Naive B cell (primary cell): ENCODE measurements at regions not wholly inside any gene's neighbourhood (a gene's known extent, or its start where the extent isn't known, plus 50 kb on each side); places are given as distances from the start of the nearest gene placed in this dataset.
A peak's percentile ranks its signal among the peaks of the same experiment; 100 is the strongest.

Source experiments
- ATAC-seq, 2 donors: fragments of 150-1000 bp; cut with Tn5 transposase; 2 replicates each; pipeline ENCODE4 v1.10.0; 2021; ENCODE audit warnings: low read depth in 2 of 2, mild to moderate bottlenecking in 2 of 2, moderate library complexity in 2 of 2
- DNase-seq: peaks from one replicate; pipeline ENCODE4 v3.0.0; 2022
- H3K27ac Mint-ChIP-seq, 6 donors: one replicate each; pipeline ENCODE4 v1.8.0; 2020 to 2022; ENCODE audit warnings: mild to moderate bottlenecking in 6 of 6, mixed read lengths in 6 of 6, moderate library complexity in 5 of 6, inconsistent platforms in 2 of 6
- H3K27me3 Mint-ChIP-seq, 3 donors: one replicate each; pipeline ENCODE4 v1.8.0; 2021 to 2022; ENCODE audit warnings: mixed read lengths in 3 of 3, mild to moderate bottlenecking in 1 of 3
- H3K36me3 Mint-ChIP-seq, 2 donors: one replicate each; pipeline ENCODE4 v1.8.0; 2020 to 2022; ENCODE audit warnings: mixed read lengths in 2 of 2, inconsistent platforms in 1 of 2, mild to moderate bottlenecking in 1 of 2
- H3K4me1 Mint-ChIP-seq, 3 donors: one replicate each; pipeline ENCODE4 v1.8.0; 2020 to 2022; ENCODE audit warnings: mixed read lengths in 3 of 3, inconsistent platforms in 1 of 3, mild to moderate bottlenecking in 1 of 3, moderate library complexity in 1 of 3
- H3K4me3 Mint-ChIP-seq, 8 donors: one replicate each; pipeline ENCODE4 v1.8.0; 2020 to 2022; ENCODE audit warnings: mild to moderate bottlenecking in 8 of 8, mixed read lengths in 8 of 8, moderate library complexity in 8 of 8, inconsistent platforms in 2 of 8
- H3K9me3 Mint-ChIP-seq, 7 donors: one replicate each; pipeline ENCODE4 v1.8.0; 2020 to 2022; ENCODE audit warnings: mixed read lengths in 7 of 7, mild to moderate bottlenecking in 5 of 7, inconsistent platforms in 2 of 7, moderate library complexity in 1 of 7

- DNase-seq, result no peak
- ATAC-seq, result no peak
- H3K4me1 Mint-ChIP-seq, result no peaks in the 10 kb centered on the region
- H3K27ac Mint-ChIP-seq, result no peak overlapping the region
- H3K9me3 Mint-ChIP-seq, result peaks cover 5 to 9% (median 7%) of the 10 kb centered on the region in 7 donors
- no peak overlapping the region for H3K4me3 Mint-ChIP-seq
- no peaks in the 10 kb centered on the region for H3K36me3 Mint-ChIP-seq
- H3K27me3 Mint-ChIP-seq, result no peaks in the 10 kb centered on the region
These were observed 355.0 kb downstream of the CDH10 start for GRCh38 chr5:24289582-24290335.

GRCh38 chr5:24290536-24290935 lies 354.2 kb downstream of the CDH10 start:
- Mint-ChIP-seq H3K9me3 (peaks cover 5 to 11% (median 6%) of the 10 kb centered on the region in 7 donors), H3K36me3 (no peaks in the 10 kb centered on the region), H3K27me3 (no peaks in the 10 kb centered on the region), H3K4me3 (no peak overlapping the region), H3K4me1 (no peaks in the 10 kb centered on the region), H3K27ac (no peak overlapping the region)
- no peak for ATAC-seq
- no peak for DNase-seq

- H3K27me3 Mint-ChIP-seq, result no peaks in the 10 kb centered on the region
These were observed 352.9 kb downstream of the CDH10 start for GRCh38 chr5:24291916-24292315.

GRCh38 chr5:24294333-24294732 lies 350.4 kb downstream of the CDH10 start:
- H3K4me3 Mint-ChIP-seq, result no peak overlapping the region

More at GRCh38 chr5:24291916-24292315, 352.9 kb downstream of the CDH10 start:
- Mint-ChIP-seq H3K4me3 (no peak overlapping the region), H3K27ac (no peak overlapping the region), H3K4me1 (no peaks in the 10 kb centered on the region), H3K36me3 (no peaks in the 10 kb centered on the region), H3K9me3 (peaks cover 2 to 19% (median 5%) of the 10 kb centered on the region in 7 donors)
- DNase-seq, result no peak
- no peak for ATAC-seq

GRCh38 chr5:24314106-24314505 lies 330.7 kb downstream of the CDH10 start:
- Mint-ChIP-seq H3K36me3 (peaks cover 0 to 4% of the 10 kb centered on the region in 2 donors), H3K9me3 (peaks cover 8 to 42% (median 14%) of the 10 kb centered on the region in 7 donors), H3K4me1 (no peaks in the 10 kb centered on the region), H3K4me3 (no peak overlapping the region), H3K27me3 (no peaks in the 10 kb centered on the region), H3K27ac (no peak overlapping the region)
- DNase-seq (no peak), ATAC-seq (no peak)

More at GRCh38 chr5:24294333-24294732, 350.4 kb downstream of the CDH10 start:
- Mint-ChIP-seq H3K27me3 (no peaks in the 10 kb centered on the region), H3K9me3 (peaks cover 0 to 34% (median 9%) of the 10 kb centered on the region in 7 donors), H3K27ac (no peak overlapping the region), H3K4me1 (no peaks in the 10 kb centered on the region), H3K36me3 (no peaks in the 10 kb centered on the region)
- ATAC-seq (no peak), DNase-seq (no peak)

- Mint-ChIP-seq H3K27ac (peak overlapping the region in 1 of 6 donors; percentile 53), H3K9me3 (peaks cover 0 to 13% (median 7%) of the 10 kb centered on the region in 7 donors), H3K4me1 (no peaks in the 10 kb centered on the region), H3K27me3 (no peaks in the 10 kb centered on the region), H3K36me3 (no peaks in the 10 kb centered on the region), H3K4me3 (no peak overlapping the region)
- ATAC-seq (no peak), DNase-seq (no peak)
These were observed 324.1 kb downstream of the CDH10 start for GRCh38 chr5:24320643-24321042.

- H3K4me1 Mint-ChIP-seq, result no peaks in the 10 kb centered on the region
- no peak for ATAC-seq
- H3K36me3 Mint-ChIP-seq, result no peaks in the 10 kb centered on the region
- H3K27ac Mint-ChIP-seq, result peak overlapping the region in 1 of 6 donors; percentile 36
- peaks cover 0 to 12% (median 1%) of the 10 kb centered on the region in 7 donors for H3K9me3 Mint-ChIP-seq
- no peak overlapping the region for H3K4me3 Mint-ChIP-seq
- no peak for DNase-seq
- H3K27me3 Mint-ChIP-seq, result no peaks in the 10 kb centered on the region
These were observed 319.4 kb downstream of the CDH10 start for GRCh38 chr5:24325306-24325832.

- Mint-ChIP-seq H3K4me1 (no peaks in the 10 kb centered on the region), H3K4me3 (no peak overlapping the region), H3K27me3 (no peaks in the 10 kb centered on the region), H3K9me3 (peaks cover 1 to 13% (median 8%) of the 10 kb centered on the region in 7 donors), H3K27ac (no peak overlapping the region), H3K36me3 (no peaks in the 10 kb centered on the region)
- DNase-seq (no peak), ATAC-seq (no peak)
These were observed 313.2 kb downstream of the CDH10 start for GRCh38 chr5:24331531-24331930.

GRCh38 chr5:24347158-24347557 lies 297.6 kb downstream of the CDH10 start:
- no peak overlapping the region for H3K4me3 Mint-ChIP-seq
- no peaks in the 10 kb centered on the region for H3K36me3 Mint-ChIP-seq
- DNase-seq (no peak), ATAC-seq (no peak)
- H3K27me3 Mint-ChIP-seq, result no peaks in the 10 kb centered on the region
- H3K27ac Mint-ChIP-seq, result no peak overlapping the region
- H3K9me3 Mint-ChIP-seq, result peaks cover 0 to 9% (median 0%) of the 10 kb centered on the region in 7 donors
- H3K4me1 Mint-ChIP-seq, result no peaks in the 10 kb centered on the region

- Mint-ChIP-seq H3K27ac (no peak overlapping the region), H3K4me3 (no peak overlapping the region), H3K27me3 (no peaks in the 10 kb centered on the region), H3K4me1 (no peaks in the 10 kb centered on the region), H3K9me3 (peaks cover 0 to 11% (median 5%) of the 10 kb centered on the region in 7 donors), H3K36me3 (no peaks in the 10 kb centered on the region)
- ATAC-seq (no peak), DNase-seq (no peak)
These were observed 293.5 kb downstream of the CDH10 start for GRCh38 chr5:24351285-24351684.

- H3K4me1 Mint-ChIP-seq, result no peaks in the 10 kb centered on the region
These were observed 291.8 kb downstream of the CDH10 start for GRCh38 chr5:24353016-24353415.

GRCh38 chr5:24353611-24354010 lies 291.2 kb downstream of the CDH10 start:
- no peaks in the 10 kb centered on the region for H3K4me1 Mint-ChIP-seq
- H3K9me3 Mint-ChIP-seq, result peaks cover 0 to 11% (median 5%) of the 10 kb centered on the region in 7 donors
- no peaks in the 10 kb centered on the region for H3K36me3 Mint-ChIP-seq
- H3K27ac Mint-ChIP-seq, result no peak overlapping the region
- no peaks in the 10 kb centered on the region for H3K27me3 Mint-ChIP-seq
- H3K4me3 Mint-ChIP-seq, result no peak overlapping the region
- no peak for DNase-seq
- no peak for ATAC-seq

More at GRCh38 chr5:24353016-24353415, 291.8 kb downstream of the CDH10 start:
- no peak for ATAC-seq
- Mint-ChIP-seq H3K27ac (no peak overlapping the region), H3K27me3 (no peaks in the 10 kb centered on the region), H3K9me3 (peaks cover 0 to 11% (median 5%) of the 10 kb centered on the region in 7 donors), H3K36me3 (no peaks in the 10 kb centered on the region), H3K4me3 (no peak overlapping the region)
- DNase-seq, result no peak

- no peak for DNase-seq
- no peaks in the 10 kb centered on the region for H3K27me3 Mint-ChIP-seq
- H3K36me3 Mint-ChIP-seq, result no peaks in the 10 kb centered on the region
- no peaks in the 10 kb centered on the region for H3K4me1 Mint-ChIP-seq
- peak overlapping the region in 1 of 8 donors; percentile 33 for H3K4me3 Mint-ChIP-seq
- ATAC-seq, result no peak
- peaks cover 2 to 19% (median 5%) of the 10 kb centered on the region in 7 donors for H3K9me3 Mint-ChIP-seq
- no peak overlapping the region for H3K27ac Mint-ChIP-seq
These were observed 280.8 kb downstream of the CDH10 start for GRCh38 chr5:24363789-24364481.

GRCh38 chr5:24364711-24365110 lies 280.1 kb downstream of the CDH10 start:
- H3K36me3 Mint-ChIP-seq, result no peaks in the 10 kb centered on the region
- H3K4me3 Mint-ChIP-seq, result peak overlapping the region in 1 of 8 donors; percentile 44
- ATAC-seq, result no peak
- H3K9me3 Mint-ChIP-seq, result peaks cover 2 to 19% (median 5%) of the 10 kb centered on the region in 7 donors
- DNase-seq, result no peak
- no peaks in the 10 kb centered on the region for H3K27me3 Mint-ChIP-seq
- H3K27ac Mint-ChIP-seq, result no peak overlapping the region
- H3K4me1 Mint-ChIP-seq, result no peaks in the 10 kb centered on the region
